ENCODE measurements at regions not wholly inside any gene's neighbourhood (a gene's known extent, or its start where the extent isn't known, plus 50 kb on each side); places are given as distances from the start of the nearest gene placed in this dataset.

GRCh38 chr2:120922571-120923332 is 187.1 kb downstream of the GLI2 start:
- TF ChIP-seq POLR2A (IDR thresholded peaks at IDR 0.05; ENCODE audit: low read length) (no peak), GATA1 (IDR thresholded peaks at IDR 0.05; ENCODE audit: low read depth, low read length) (no peak)

Measured in erythroblast (primary cell).